Ishikawa (cell line): ENCODE measurements at regions not wholly inside any gene's neighbourhood (a gene's known extent, or its start where the extent isn't known, plus 50 kb on each side); places are given as distances from the start of the nearest gene placed in this dataset.

Experiments used
- CEBPB ChIP-seq: IDR thresholded peaks from 2 replicates; pipeline ENCODE4 v1.6.1; 2012
- EGR1 ChIP-seq: IDR thresholded peaks from 2 replicates; pipeline ENCODE4 v1.6.1; 2012
- EP300 ChIP-seq: IDR thresholded peaks from 2 replicates; pipeline ENCODE4 v1.6.1; 2012; ENCODE audit warnings: borderline replicate concordance
- NFIC ChIP-seq: IDR thresholded peaks from 2 replicates; pipeline ENCODE4 v1.6.1; 2012
- RAD21 ChIP-seq: IDR thresholded peaks from 2 replicates; pipeline ENCODE4 v1.6.1; 2012; ENCODE audit warnings: low read depth
- TAF1 ChIP-seq: IDR thresholded peaks from 2 replicates; pipeline ENCODE4 v1.6.1; 2012; ENCODE audit warnings: low read depth, mild to moderate bottlenecking
- TCF12 ChIP-seq: IDR thresholded peaks from 2 replicates; pipeline ENCODE4 v1.6.1; 2012; ENCODE audit warnings: low read depth
- TEAD4 ChIP-seq: IDR thresholded peaks from 2 replicates; pipeline ENCODE4 v1.6.1; 2012
- TF ChIP-seq, protein P1 (sequence below): IDR thresholded peaks from 2 replicates; pipeline ENCODE4 v1.6.1; 2012; ENCODE audit warnings: low read depth, mild to moderate bottlenecking
- TF ChIP-seq, protein P2 (sequence below): IDR thresholded peaks from 2 replicates; pipeline ENCODE4 v1.6.1; 2012
- TF ChIP-seq, protein P3 (sequence below): IDR thresholded peaks from 2 replicates; pipeline ENCODE4 v1.6.1; 2012

DNA sequence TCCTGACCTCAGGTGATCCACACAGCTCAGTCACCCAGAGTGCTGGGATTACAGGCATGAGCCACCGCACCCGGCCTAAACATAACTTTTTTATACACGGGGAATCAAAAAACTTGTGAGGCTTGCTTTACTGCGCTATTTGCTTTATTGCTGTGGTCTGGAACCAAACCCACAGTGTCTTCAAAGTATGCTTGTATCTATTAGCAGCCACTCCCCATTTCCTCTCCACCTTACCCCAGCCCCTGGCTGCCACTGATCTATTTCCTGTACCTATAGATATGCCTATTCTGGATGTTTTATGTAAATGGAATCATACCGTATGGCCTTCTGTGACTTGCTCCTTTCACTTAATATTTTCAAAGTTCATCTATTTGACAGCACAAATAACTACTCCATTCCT lies 233.4 kb downstream of the BMP4 start:
- TF ChIP-seq RAD21: no peak
- no peak for TF ChIP-seq TAF1
- TF ChIP-seq, protein P1, sequence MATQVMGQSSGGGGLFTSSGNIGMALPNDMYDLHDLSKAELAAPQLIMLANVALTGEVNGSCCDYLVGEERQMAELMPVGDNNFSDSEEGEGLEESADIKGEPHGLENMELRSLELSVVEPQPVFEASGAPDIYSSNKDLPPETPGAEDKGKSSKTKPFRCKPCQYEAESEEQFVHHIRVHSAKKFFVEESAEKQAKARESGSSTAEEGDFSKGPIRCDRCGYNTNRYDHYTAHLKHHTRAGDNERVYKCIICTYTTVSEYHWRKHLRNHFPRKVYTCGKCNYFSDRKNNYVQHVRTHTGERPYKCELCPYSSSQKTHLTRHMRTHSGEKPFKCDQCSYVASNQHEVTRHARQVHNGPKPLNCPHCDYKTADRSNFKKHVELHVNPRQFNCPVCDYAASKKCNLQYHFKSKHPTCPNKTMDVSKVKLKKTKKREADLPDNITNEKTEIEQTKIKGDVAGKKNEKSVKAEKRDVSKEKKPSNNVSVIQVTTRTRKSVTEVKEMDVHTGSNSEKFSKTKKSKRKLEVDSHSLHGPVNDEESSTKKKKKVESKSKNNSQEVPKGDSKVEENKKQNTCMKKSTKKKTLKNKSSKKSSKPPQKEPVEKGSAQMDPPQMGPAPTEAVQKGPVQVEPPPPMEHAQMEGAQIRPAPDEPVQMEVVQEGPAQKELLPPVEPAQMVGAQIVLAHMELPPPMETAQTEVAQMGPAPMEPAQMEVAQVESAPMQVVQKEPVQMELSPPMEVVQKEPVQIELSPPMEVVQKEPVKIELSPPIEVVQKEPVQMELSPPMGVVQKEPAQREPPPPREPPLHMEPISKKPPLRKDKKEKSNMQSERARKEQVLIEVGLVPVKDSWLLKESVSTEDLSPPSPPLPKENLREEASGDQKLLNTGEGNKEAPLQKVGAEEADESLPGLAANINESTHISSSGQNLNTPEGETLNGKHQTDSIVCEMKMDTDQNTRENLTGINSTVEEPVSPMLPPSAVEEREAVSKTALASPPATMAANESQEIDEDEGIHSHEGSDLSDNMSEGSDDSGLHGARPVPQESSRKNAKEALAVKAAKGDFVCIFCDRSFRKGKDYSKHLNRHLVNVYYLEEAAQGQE: no peak
- TF ChIP-seq TCF12: no peak
- TF ChIP-seq, protein P2, sequence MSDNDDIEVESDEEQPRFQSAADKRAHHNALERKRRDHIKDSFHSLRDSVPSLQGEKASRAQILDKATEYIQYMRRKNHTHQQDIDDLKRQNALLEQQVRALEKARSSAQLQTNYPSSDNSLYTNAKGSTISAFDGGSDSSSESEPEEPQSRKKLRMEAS: no peak
- TF ChIP-seq, protein P3, sequence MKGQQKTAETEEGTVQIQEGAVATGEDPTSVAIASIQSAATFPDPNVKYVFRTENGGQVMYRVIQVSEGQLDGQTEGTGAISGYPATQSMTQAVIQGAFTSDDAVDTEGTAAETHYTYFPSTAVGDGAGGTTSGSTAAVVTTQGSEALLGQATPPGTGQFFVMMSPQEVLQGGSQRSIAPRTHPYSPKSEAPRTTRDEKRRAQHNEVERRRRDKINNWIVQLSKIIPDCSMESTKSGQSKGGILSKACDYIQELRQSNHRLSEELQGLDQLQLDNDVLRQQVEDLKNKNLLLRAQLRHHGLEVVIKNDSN: no peak
- TF ChIP-seq EP300: no peak
- no peak for TF ChIP-seq NFIC
- TF ChIP-seq CEBPB: no peak
- no peak for TF ChIP-seq TEAD4
- TF ChIP-seq EGR1: no peak
